Endothelial cell of umbilical vein (primary cell): ENCODE measurements at regions not wholly inside any gene's neighbourhood (a gene's known extent, or its start where the extent isn't known, plus 50 kb on each side); places are given as distances from the start of the nearest gene placed in this dataset.

ENCODE experiments used
- BruUV-seq: library from RNA; stranded (reverse); fragments of 400-500 nt; replicated peaks from 2 replicates; lab custom pipeline; 2021; lab: Mats Ljungman, UMichigan
- CTCF ChIA-PET: fragments of 300-600, 350-600 bp; sonication (Branson Sonifier 250); formaldehyde crosslinking; loops from one replicate; lab custom pipeline; 2021; ENCODE audit warnings: antibody characterized with exemption, inconsistent platforms; lab: Charles Lee
- POLR2A ChIA-PET: fragments of 300-600, 350-600 bp; sonication (Branson Sonifier 250); formaldehyde crosslinking; loops from one replicate; lab custom pipeline; 2021; ENCODE audit warnings: antibody characterized with exemption, inconsistent platforms; lab: Charles Lee
- DNase-seq: peaks from one replicate; pipeline ENCODE4 v3.0.0-alpha.2; 2011; ENCODE audit warnings: low read depth, low spot score
- FAIRE-seq: peaks from 2 replicates; lab custom pipeline; 2011; peaks lifted over from hg19 to GRCh38; lab: Jason Lieb, UNC
- H2AFZ ChIP-seq: 2 replicates; pipeline ENCODE4 v1.6.0; 2012; ENCODE audit warnings: low read depth, low read length, control low read depth, inconsistent platforms
- H3K27ac ChIP-seq: 2 replicates; pipeline ENCODE4 v1.5.1; 2011; ENCODE audit warnings: low read depth, mild to moderate bottlenecking, control low read depth, low read length, moderate library complexity; ENCODE audit not compliant: insufficient read depth
- H3K27me3 ChIP-seq, 2 experiments: 2 replicates each; pipeline versions ENCODE4 v1.6.0 to v1.6.1; 2011; ENCODE audit warnings: low read length in 2 of 2, mixed read lengths in 1 of 2; ENCODE audit not compliant: control insufficient read depth in 2 of 2, insufficient read depth in 2 of 2
- H3K36me3 ChIP-seq, 2 experiments: 2 replicates in 1 of 2; 3 replicates in 1 of 2; pipeline ENCODE4 v1.5.1; 2011; ENCODE audit warnings: low read length in 2 of 2, mild to moderate bottlenecking in 1 of 2, moderate library complexity in 1 of 2; ENCODE audit not compliant: control insufficient read depth in 2 of 2, insufficient read depth in 2 of 2; ENCODE audit errors: extremely low read depth in 1 of 2
- H3K4me1 ChIP-seq: 3 replicates; pipeline ENCODE4 v1.5.1; 2011; ENCODE audit warnings: mild to moderate bottlenecking, low read length; ENCODE audit not compliant: control insufficient read depth, insufficient read depth; ENCODE audit errors: extremely low read depth
- H3K4me2 ChIP-seq: 2 replicates; pipeline ENCODE4 v1.6.1; 2011; ENCODE audit warnings: low read length, control low read depth, mixed read lengths; ENCODE audit not compliant: insufficient read depth
- H3K4me3 ChIP-seq, 3 experiments: fragments of 200-600 bp in 1 of 3; sonication (generic), shearing (Covaris generic) in 1 of 3; replicated peaks in 1 of 3; 2 replicates each; pipeline ENCODE4 v1.5.1; 2011 to 2016; ENCODE audit warnings: control low read depth in 3 of 3, low read length in 3 of 3, mild to moderate bottlenecking in 2 of 3, inconsistent platforms in 1 of 3, low read depth in 1 of 3, moderate library complexity in 1 of 3; ENCODE audit not compliant: insufficient read depth in 1 of 3
- H3K79me2 ChIP-seq: 2 replicates; pipeline ENCODE4 v1.6.0; 2012; ENCODE audit warnings: low read length, inconsistent platforms; ENCODE audit not compliant: control insufficient read depth, insufficient read depth
- H3K9ac ChIP-seq: replicated peaks from 2 replicates; pipeline ENCODE3; 2011; ENCODE audit warnings: low read length, control low read depth; ENCODE audit not compliant: insufficient read depth; ENCODE audit errors: extremely low read depth
- H3K9me1 ChIP-seq: replicated peaks from 3 replicates; pipeline ENCODE4 v1.6.0; 2011; ENCODE audit warnings: mild to moderate bottlenecking, low read length; ENCODE audit not compliant: control insufficient read depth, insufficient read depth; ENCODE audit errors: extremely low read depth
- H3K9me3 ChIP-seq: replicated peaks from 2 replicates; pipeline ENCODE4 v1.5.1; 2012; ENCODE audit warnings: low read length, inconsistent platforms; ENCODE audit not compliant: control insufficient read depth, insufficient read depth
- H4K20me1 ChIP-seq: replicated peaks from 2 replicates; pipeline ENCODE3; 2011; ENCODE audit warnings: mild to moderate bottlenecking, low read length; ENCODE audit not compliant: control insufficient read depth, insufficient read depth; ENCODE audit errors: extremely low read depth
- CTCF ChIP-seq, 2 donors: IDR thresholded peaks; 1 replicate in 1 of 2; 2 replicates in 1 of 2; pipeline ENCODE4 v1.5.1; 2011; ENCODE audit warnings: low read length in 2 of 2, mild to moderate bottlenecking in 2 of 2, moderate library complexity in 2 of 2, control low read depth in 1 of 2, inconsistent platforms in 1 of 2, low read depth in 1 of 2; ENCODE audit not compliant: insufficient read depth in 1 of 2; ENCODE audit errors: extremely low read depth in 1 of 2
- EZH2 ChIP-seq: IDR thresholded peaks from 2 replicates; pipeline ENCODE4 v1.6.1; 2012; ENCODE audit warnings: borderline replicate concordance, low read depth, mild to moderate bottlenecking, moderate library complexity, low read length, inconsistent platforms; ENCODE audit not compliant: severe bottlenecking
- FOS ChIP-seq: IDR thresholded peaks from 2 replicates; pipeline ENCODE4 v1.6.1; 2011; ENCODE audit warnings: mild to moderate bottlenecking, low read length, moderate library complexity, borderline replicate concordance; ENCODE audit not compliant: insufficient read depth
- GATA2 ChIP-seq: IDR thresholded peaks from 2 replicates; pipeline ENCODE4 v1.7.0; 2011; ENCODE audit warnings: low read depth, mild to moderate bottlenecking, moderate library complexity, mixed read lengths, low read length; ENCODE audit not compliant: insufficient read length, insufficient read depth
- JUN ChIP-seq: IDR thresholded peaks from 2 replicates; pipeline ENCODE4 v1.6.1; 2011; ENCODE audit warnings: borderline replicate concordance, low read depth; ENCODE audit not compliant: insufficient read length, insufficient read depth
- MAX ChIP-seq: IDR thresholded peaks from 2 replicates; pipeline ENCODE4 v1.6.1; 2011; ENCODE audit not compliant: insufficient read depth, insufficient read length
- MYC ChIP-seq: IDR thresholded peaks from one replicate; pipeline ENCODE4 v1.6.1; 2011; ENCODE audit warnings: mild to moderate bottlenecking, low read depth, low read length
- POLR2A ChIP-seq: IDR thresholded peaks from 2 replicates; pipeline ENCODE4 v1.6.1; 2012; ENCODE audit warnings: low read depth, mild to moderate bottlenecking, control low read depth, low read length
- dilution Hi-C: fragments of 300-500 bp; cut with MboI; formaldehyde crosslinking; loops from one replicate; pipeline ENCODE4 v1.15.0; 2019; ENCODE audit warnings: low sequenced_read_pairs; ENCODE audit not compliant: extremely low pct_ligation_motif_present
- intact Hi-C: fragments of 100-400 bp; cut with micrococcal nuclease; formaldehyde crosslinking; loops from one replicate; pipeline ENCODE4 v1.10.0; 2022

- dilution Hi-C loops (no loop called here), intact Hi-C loops (no loop called here)
- Histone ChIP-seq H3K79me2 (no peaks in the 10 kb centered on the region), H3K4me2 (no peak overlapping the region), H3K4me3 (no peak overlapping the region), H2AFZ (no peak overlapping the region), H3K27ac (no peak overlapping the region), H3K9ac (no peak overlapping the region), H3K36me3 (no peaks in the 10 kb centered on the region), H4K20me1 (no peaks in the 10 kb centered on the region), H3K9me1 (no peaks in the 10 kb centered on the region), H3K27me3 (peaks cover 4 to 12% of the 10 kb centered on the region in 2 experiments), H3K9me3 (no peaks in the 10 kb centered on the region), H3K4me1 (no peaks in the 10 kb centered on the region)
- FAIRE-seq, result no peak
- POLR2A ChIA-PET, result no interaction called here
- DNase-seq, result no peak
- TF ChIP-seq GATA2, result no peak
- no peak for TF ChIP-seq MYC
- TF ChIP-seq FOS, result no peak
- no peak for TF ChIP-seq POLR2A
- no peak for TF ChIP-seq MAX
- TF ChIP-seq JUN, result no peak
- no peak for TF ChIP-seq CTCF (IDR thresholded peaks at IDR 0.05; ENCODE audit: extremely low read depth in 1 of 2, insufficient read depth in 1 of 2, low read depth in 1 of 2, low read length in 2 of 2)
- TF ChIP-seq EZH2, result no peak
- BruUV-seq, result no TSS peak
- CTCF ChIA-PET, result no interaction called here
Measured at GRCh38 chr5:68544091-68544647, 328.6 kb downstream of the PIK3R1 start.
